Astrocyte (in vitro differentiated cells and primary cell): ENCODE measurements at regions not wholly inside any gene's neighbourhood (a gene's known extent, or its start where the extent isn't known, plus 50 kb on each side); places are given as distances from the start of the nearest gene placed in this dataset.

ENCODE experiments used
- EZH2 ChIP-seq: IDR thresholded peaks from 2 replicates; pipeline ENCODE4 v1.6.1; 2012; ENCODE audit warnings: mild to moderate bottlenecking, low read length, inconsistent platforms; ENCODE audit not compliant: insufficient read depth
- TF ChIP-seq, protein P1 (sequence below): IDR thresholded peaks from 2 replicates; pipeline ENCODE4 v1.5.1; 2011; ENCODE audit warnings: low read depth, mild to moderate bottlenecking, inconsistent platforms, low read length, moderate library complexity; ENCODE audit not compliant: insufficient read depth

DNA sequence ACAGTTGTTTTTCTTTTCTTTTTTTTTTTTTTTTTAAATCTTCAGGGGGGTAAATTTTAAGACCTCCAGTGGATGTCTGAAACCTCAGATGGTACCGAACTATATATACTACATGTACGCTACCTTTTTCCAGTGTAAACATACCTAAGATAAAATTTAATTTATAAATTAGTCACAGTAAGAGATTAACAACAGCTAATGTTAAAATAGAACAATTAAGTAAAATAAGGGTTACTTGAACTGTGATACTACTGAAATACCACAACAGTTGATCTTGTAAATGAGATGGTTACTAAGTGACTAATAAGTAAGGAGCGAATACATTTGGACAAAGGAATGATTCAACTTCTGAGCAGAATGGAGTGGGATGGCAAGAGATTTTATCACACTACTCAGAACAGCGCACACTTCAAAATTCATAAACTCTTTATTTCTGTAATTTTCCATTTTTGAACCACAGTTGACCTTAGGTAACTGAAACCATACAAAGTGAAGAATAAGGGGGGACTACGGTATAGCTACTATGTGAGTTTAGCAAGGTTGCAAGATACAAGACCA, 80.5 kb upstream of the PCED1B start:
- TF ChIP-seq, protein P1, sequence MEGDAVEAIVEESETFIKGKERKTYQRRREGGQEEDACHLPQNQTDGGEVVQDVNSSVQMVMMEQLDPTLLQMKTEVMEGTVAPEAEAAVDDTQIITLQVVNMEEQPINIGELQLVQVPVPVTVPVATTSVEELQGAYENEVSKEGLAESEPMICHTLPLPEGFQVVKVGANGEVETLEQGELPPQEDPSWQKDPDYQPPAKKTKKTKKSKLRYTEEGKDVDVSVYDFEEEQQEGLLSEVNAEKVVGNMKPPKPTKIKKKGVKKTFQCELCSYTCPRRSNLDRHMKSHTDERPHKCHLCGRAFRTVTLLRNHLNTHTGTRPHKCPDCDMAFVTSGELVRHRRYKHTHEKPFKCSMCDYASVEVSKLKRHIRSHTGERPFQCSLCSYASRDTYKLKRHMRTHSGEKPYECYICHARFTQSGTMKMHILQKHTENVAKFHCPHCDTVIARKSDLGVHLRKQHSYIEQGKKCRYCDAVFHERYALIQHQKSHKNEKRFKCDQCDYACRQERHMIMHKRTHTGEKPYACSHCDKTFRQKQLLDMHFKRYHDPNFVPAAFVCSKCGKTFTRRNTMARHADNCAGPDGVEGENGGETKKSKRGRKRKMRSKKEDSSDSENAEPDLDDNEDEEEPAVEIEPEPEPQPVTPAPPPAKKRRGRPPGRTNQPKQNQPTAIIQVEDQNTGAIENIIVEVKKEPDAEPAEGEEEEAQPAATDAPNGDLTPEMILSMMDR, result no peak
- TF ChIP-seq EZH2, result no peak
